ENCODE measurements at regions not wholly inside any gene's neighbourhood (a gene's known extent, or its start where the extent isn't known, plus 50 kb on each side); places are given as distances from the start of the nearest gene placed in this dataset.

DNA sequence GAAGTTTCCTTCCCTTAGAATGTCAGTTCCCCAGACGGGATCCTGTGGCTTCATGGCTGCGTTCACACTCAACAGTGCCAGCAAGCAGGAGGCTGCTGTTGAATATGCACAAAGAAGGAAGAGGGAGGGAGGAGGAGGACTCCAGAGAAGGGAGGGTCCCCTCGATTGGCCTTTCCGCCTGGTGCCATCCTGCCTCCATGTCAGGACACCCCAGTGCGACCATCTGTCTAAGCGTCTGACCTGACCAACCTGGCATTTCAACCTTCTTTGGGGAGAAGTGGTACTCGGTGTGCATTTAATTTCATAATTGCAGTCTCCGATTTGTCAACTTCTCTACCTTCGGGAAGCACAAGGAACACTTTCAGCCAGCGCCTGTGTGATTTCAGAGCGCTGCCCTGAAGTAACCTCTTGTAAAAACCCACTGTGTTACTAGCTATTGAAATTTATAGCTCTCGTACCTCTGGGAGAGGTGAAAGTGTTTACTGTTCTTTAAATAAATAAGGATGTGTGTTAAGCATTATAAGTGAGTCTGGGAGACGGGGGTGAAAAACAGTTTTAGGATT lies 1491.9 kb downstream of the TBC1D22A start:
- no peak for DNase-seq

DNA sequence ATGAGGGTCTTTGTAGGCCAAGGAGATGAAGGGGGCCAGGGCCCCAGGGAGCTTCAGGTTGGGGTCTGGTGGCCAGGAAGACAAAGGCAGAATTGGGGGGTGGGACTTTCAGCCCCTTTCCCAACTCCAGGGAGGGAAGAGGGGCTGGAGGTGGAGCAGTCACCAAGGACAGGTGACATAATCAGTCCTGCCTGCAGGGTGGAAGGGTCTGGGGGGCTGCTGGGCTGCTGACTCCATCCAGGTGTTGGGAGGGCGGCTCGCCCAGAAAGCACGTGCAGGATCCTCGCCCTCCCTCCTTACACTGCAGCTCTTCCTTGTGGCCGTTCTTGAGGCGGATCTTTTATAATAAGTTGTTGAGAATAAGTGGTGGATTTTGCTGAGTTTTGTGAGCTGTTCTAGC lies 1491.1 kb downstream of the TBC1D22A start:
- DNase-seq = no peak

DNA sequence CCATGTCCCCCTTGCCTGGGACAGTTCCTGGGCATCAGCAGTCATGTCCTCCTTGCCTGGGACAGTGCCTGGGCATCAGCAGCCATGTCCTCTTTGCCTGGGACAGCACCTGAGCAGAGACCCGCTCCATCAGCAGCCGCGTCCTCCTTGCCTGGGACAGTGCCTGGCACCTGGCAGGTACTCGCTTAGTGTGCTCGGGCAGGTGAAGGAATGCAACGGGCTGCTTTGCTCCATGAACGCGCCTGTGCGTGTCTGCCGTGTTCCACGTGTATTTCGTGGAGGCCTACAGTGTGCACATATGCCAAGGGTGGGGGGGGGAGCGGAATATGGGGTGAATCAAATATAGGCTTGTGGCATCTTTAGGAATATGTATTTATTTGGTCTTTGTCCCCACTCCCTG lies 1490.7 kb downstream of the TBC1D22A start:
- DNase-seq = no peak

DNA sequence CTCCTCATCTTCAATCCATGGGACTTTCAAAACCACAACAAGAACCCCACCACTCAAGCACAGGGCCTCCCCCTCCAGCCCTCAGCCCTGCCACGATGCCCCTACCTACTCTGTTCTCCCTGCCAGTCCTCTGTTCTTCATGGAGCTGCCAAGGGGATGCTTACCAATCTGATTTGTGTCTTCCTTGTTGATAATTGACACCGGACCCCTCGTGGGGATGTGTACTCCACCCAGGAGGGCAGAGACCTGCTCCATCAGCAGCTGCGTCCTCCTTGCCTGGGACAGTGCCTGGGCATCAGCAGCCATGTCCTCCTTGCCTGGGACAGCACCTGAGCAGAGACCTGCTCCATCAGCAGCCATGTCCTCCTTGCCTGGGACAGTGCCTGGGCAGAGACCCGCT lies 1489.2 kb downstream of the TBC1D22A start:
- DNase-seq = no peak

DNA sequence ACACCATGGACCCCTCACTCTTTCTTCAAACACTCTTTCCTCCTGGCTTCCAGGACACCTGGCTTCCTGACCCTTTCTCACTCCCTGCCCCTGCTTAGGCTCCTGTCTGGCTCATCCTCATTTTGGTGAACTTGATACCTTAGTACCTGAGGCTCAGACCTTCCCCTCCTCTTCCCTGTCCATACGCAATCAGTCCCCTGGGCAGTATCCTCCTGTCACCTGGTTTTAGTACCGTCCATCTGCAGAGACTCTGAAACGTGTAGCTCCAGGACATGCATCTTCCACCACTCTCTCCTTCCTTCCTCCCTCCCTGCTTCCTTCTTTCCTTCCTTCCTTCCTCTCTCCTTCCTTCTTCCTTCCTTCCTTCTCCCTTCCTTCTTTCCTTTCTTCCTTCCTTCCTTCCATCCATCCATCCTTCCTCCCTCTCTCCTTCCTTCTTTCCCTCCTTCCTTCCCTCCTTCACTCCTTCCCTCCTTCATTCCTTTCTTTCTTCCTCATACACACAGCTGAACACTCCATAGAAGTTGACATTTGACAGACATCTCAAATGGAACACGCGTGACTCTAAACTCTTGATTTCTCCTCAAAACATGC lies 1488.6 kb downstream of the TBC1D22A start:
- no peak for DNase-seq

DNA sequence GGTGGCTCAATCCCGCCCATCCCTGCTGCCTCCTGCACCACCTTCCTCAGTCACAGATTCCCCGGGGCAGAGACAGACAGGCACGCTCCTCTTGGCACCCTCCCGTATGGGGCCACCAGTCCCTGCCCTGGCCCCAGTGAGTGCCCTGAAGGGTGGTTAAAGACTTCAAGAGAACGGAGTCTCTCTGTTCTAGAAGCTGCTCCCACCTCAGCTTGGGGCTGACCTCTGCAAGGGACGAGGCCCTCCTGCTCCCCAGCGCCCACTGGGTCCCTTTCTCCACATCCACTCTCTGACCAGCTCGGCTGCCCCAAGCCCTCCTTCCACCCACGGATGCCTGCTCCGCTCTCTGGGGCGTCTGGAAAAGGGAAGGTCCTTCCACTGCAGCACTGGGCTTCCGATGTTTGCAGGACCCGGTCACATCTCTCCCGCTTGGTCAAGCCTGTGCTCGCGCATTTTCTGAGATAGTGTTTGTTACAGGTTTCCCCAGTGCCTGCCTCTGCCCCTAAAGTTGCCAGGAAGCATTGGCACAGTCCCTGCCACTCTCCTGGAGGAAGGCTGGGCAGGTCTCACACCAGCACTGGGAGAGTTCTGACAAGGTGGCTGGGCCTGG lies 1487.9 kb downstream of the TBC1D22A start:
- DNase-seq = no peak

DNA sequence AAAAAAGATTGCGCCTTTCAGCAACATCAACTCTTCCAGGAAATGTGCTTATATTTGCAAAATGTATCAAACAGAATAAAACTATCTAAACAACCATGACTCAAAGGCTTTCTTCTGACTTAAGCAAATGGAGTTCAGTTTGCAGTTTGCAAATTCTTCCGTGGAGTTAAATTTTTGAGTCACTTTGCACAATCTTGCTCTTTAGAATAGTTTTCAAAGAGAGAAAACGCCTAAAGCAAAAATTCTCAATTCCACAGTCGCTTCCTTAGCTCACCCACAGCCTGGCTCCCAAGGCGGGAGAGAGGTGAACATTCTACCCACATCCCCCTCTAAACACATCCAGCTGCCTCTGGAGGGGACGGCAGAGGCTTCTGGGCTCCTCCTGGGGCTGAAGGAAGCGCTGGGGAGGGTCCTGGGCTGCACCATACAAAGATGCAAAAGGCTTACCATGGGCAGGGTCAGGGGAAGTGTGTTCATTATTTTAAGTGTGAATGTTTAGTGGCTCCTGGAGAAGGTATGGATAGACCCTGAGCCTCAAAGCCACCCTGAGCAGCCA lies 1487.3 kb downstream of the TBC1D22A start:
- no peak for DNase-seq

DNA sequence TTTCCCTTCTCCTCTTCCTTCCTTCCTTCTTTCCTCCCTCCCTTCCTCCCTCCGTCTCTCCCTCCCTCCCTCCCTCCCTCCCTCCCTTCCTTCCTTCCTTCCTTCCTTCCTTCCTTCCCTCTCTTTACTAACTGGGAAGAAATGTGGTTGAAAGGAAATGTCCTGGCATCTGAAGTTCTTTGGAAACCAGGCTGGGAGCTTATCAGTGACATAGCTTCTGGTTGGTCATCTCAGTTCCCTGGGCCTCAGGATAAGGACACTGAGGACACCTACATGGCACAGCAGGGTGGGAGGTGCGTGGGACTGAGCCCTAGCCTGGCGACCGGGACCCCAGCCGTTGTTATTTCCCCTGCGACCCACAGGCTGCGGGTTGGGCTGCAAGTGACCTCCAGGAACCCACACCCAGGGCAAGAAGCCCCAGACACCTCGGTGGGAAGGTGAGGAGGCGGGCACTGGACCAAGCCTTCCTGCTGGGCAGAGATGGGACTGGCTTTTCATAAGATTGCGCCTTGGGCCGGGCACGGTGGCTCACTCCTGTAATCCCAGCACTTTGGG lies 1486.5 kb downstream of the TBC1D22A start:
- DNase-seq = no peak

DNA sequence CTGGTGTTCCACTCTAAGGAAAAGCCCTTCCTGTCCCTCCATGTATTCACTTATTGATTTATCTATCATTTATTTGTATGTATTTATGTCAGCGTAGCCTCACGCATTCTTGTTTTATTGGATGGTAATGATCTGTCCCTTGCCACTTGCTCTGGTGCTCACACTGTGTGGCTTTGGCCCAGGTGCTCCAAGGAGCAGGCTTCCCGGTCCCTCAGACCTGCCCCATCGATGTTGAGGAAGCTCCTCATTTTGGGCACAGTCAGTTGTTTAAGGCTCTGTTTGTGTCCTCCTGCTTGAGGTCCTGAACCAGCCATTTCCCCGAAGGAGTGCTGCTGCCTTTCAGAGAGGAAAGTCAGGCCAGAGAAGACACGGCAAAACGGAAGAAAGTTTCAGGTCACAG lies 1485.4 kb downstream of the TBC1D22A start:
- DNase-seq = no peak

DNA sequence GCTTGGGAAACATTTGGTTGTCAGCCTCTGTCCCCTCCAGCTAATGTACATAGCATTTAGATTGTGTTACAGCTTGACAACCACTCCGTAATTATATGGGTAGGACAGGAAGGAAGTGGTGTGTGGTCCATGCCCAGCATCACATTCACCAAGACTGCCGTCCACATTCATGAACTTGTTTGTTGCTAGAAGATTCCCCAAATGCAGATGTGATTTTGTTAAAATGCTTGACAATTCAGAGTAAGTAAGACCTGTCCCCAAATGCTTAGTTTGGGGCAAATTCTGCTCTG lies 1482.7 kb downstream of the TBC1D22A start:
- no peak for DNase-seq

DNA sequence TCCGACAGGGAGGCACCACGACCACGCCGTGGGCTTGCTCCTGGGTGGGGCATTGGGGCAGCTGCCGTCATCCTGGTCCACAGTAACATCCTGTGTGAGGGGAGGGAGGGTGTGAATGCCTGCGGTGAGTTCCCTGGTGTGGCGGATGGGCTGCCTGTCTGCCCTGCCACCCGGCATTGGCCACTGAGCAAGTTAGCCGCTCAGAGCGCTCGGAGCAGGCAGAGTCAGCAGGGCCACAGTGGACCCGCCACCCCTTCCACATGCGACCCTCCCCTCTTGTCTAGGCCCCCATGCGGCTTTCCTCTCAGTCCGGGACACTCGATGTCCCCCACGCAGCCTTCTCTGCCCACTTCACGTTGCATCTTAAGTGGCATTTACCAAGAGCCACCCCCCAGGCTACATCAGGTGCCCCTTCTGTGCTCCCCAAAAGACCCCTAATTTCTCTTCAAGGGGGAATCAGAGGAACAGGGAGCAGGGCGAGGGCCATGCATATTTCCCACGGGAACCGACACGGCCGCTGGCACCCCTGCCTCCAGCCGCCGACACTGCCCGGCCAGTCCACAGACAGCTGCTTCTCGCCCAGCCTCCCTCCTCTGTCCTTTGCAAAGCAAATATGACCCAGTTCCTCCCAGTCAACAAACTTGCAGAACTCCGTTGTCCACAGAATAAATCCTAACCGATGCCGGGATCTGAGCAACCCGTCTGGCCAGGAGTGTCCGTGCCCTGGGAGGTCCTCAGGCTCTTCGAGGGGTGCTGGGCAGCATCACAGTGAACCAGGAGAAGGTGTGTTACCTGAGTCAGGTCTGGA lies 1482.1 kb downstream of the TBC1D22A start:
- DNase-seq = no peak

DNA sequence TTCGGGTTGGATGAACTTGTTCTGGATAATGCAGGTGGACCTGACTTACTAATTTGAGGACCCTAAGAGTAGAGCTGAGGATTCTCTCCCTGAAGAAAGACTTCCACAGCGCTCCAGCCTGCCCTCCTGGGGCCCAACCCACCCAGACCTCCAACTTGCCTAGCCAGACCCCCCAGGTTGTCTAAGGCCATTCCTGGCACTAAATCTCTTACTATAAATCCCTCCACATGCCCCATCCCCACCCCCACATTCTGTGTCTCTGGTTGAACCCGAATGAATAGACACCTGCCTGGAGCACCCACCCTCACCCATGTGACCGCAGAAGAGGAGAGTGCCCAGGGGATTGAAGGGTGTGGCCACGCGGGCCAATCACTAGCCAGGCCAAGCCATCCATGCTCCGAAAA lies 1480.0 kb downstream of the TBC1D22A start:
- no peak for DNase-seq

DNA sequence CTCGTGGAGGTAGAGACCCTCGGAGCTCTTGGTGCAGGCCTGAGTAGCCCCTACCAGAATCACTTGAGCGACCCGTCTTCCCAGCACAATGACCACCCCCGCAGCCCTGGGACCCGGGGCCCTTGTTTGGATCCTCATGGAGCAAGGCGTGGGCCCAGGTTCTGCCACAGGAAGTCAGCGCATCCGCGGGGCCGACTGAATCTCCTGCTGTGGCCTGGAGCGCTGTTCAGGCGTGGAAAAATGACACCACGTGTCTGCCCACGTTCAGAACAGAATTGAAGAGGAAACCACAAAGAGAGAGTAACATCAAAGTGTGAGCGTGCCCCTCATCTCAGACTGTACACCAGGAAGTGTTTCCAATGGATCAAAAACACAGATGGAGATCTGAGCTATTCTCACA lies 1479.2 kb downstream of the TBC1D22A start:
- DNase-seq = no peak

DNA sequence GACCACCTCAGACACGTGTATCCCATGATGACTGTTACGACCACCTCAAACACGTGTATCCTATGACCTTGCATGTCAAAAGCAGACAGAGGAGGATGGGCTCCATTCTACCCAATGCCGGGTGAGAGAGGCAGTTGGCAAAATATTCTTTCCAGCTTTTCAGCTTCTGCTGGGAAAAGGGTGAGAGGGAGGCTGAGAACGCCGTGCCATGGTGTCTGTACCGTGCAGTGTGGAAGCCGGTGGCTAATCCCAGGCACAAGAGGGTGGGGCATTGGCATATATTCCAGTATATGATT lies 1478.4 kb downstream of the TBC1D22A start:
- DNase-seq = no peak

DNA sequence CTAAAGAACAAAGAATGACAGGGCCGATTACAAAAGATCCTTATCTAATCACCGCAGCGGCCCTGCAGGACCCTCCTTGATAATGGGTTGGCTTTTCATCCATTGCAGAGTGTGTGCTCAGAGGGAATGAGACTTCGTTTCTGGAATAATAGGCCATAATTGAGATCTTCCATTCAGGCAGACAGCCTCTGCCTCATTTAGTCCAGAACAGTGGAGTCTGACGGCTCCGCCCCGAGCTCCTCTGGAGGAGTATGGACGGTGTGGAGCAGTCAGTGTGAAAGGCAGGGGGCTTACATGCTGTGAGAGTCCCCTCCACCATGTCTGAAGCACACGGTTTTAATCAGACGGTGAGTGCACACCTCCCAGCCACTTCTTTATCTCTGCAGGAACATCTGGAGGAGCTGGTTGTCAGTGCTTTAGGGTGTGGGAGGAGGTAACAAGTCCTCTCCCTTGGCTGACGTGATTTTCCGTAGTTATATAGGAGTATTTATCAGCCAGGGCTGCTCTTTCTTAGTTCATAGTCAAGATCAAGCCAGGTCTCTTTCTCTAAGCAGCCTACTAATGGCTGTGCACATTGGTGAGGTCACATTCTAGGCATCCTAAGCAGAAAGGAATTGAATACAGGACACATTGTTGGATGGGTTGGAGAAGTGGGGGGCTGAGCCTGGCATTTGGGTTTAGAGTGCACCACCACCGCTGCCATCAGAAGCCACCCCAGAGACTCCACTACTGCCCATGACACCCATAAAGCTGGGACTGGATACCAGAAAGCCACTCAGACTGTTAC lies 1477.9 kb downstream of the TBC1D22A start:
- DNase-seq = no peak

DNA sequence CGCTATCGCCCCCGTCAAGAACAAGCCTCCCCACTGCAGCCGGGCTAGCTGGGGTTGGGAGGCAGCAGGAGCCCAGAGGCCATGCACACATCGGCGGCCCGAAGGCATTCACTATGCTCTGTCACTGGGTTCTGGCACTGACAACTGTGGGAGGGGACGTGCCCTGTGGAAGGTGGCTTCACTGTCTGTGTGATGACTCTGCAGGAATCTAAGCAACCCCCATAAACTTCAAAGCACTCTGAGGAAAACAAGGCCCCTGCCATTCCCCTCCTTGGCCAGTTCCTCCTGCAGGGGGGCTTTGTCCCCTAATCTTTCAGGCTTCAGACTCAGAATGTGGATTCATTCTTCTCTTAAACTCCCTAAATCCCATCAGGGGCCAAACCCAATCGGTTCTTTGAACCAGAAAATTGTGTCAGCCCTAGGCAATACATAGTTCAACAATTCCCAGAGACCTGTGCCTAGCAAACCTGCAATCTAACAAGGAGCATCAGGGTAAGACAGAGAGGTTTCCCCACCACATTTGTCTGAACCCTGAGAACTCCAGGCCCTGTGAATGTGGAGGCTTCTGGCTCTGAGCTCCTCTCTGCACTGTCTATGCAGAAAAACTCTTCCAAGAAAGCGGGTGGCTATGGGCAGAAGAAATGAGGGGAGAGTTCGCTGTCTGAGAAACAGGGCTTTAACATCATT lies 1477.2 kb downstream of the TBC1D22A start:
- DNase-seq = no peak

DNA sequence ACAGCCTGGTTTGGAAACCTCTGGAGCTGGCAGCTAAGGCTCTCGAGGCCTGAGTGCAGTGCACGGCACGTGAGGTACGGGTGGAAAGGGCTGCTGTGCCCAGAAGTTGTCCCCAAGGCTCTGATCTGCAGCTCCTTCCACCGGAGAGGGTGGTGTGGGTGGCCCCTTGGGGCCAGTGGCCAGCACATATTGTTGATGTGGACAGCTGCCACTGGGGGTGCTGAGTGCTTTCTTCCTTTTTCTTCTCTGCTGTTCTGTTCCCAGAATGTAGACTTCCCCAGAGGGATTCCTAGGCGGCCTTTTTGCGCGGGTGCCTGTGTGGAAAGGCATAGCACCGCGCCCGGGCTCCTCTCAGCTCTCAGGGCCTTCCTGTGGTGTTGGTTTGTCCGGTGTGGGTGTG lies 1476.5 kb downstream of the TBC1D22A start:
- no peak for DNase-seq

DNA sequence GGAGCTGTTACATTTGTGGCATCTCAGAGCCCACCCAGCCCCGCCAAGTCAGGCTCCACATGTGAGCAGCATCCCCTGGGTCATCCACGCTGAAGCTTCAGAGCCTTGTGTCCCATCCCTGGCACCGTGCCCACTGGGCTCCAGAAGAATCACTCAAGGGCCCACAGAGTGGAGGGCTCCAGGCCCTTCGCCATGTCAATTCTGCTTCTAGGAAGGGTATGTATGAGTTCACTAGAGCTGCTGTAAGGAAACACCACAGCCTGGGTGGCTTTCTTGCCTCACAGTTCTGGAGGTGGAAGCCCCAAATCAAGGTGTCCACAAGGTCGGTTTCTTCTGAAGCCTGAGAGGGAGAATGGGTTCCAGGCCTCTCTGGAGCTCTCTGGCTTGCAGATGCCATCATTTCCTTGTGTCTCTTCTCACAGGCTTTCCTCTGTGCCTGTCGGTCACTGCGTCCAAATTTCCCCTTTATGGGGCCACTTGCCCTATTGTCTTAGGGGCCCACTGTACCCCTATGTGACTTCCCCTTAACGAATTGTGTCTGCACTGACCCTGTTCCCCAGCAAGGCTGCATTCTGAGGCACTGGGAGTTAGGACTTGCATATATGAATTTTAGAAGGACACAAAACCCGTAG lies 1476.0 kb downstream of the TBC1D22A start:
- DNase-seq = no peak

DNA sequence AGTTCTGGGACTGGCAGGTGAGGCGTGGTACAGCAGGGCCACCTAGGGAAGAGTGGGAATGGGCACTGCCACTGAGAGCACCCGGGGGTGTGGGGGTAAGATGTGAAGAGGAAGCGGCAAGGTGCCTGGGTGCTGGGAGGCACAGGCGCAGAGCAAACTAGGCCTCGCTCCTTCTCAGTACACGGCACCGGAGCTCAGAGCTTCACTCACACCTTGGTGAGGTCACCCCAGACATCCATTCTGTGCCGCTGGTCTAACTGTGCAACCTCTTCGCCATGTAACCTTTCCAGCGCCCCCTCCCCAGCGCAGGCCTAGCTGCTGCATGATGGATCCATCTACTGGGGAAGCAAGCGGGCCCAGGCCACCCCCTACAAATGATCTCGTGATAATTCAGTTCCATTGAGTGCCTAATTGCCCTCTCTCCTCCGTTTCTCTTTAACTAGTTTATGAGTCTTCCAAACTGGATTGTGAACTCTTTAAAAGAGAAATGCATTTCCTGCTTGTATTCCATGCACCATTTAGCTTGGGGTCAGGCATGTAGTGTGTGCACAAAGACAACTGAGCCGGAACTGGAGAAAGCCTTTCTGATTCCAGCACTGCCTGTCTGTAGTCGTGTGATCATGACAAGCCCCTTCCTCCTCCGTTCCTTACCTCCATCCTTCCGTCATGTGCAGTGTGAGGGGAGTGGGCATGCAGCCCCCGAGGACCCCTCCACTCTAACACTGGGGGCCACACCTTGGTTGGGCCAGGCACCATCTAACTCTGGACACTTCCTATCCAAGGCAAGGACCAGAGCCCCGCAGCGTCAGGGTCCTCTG lies 1475.2 kb downstream of the TBC1D22A start:
- no peak for DNase-seq

DNA sequence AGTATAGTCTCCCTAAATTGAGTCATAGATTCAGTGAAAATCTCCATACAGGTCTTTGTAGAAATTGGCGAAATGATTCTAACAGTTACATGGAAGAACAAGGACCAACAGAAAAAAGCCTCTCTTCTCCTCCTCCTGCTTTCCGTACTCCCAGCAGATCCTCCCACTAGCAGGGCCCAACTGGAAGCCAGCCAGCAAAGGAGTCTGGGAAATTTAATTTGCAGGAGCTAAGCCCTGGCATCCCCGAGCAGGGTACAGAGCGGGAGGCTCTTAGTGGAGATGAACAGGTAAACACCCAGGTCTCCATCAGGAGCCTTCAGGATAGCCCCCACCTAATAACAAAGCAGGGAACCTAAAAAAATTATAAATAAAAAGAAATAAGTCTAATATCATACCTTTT lies 1473.8 kb downstream of the TBC1D22A start:
- DNase-seq = no peak

DNA sequence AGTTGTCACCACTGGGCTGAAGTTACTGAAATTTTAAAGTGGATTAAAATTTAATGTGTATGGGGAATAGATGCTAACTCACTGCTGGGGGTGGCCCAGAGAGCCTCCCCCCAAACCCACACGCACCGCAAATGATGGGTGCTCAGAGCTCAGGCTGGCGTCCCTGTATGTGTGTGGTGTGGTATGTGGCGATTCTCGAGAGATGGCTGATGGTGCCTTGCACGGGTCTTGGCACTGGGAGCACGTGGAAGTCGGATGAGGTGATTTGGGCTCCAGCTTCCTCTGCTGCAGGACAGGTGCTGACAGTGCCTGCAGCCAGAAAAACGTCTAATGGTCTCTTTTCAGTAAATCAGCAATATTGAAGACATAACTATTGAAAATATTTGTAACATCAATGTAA lies 1473.3 kb downstream of the TBC1D22A start:
- DNase-seq = no peak

Measured in EL (cell line).